Activated naive CD8-positive, alpha-beta T cell treated with anti-CD3 and anti-CD28 coated beads, Interleukin-2, amount 10 ng/mL, durations not matched to agents 7 days and 5 days (primary cell): ENCODE measurements at regions not wholly inside any gene's neighbourhood (a gene's known extent, or its start where the extent isn't known, plus 50 kb on each side); places are given as distances from the start of the nearest gene placed in this dataset.
A peak's percentile ranks its signal among the peaks of the same experiment; 100 is the strongest.

Source experiments
- ATAC-seq: fragments of 150-1000 bp; cut with Tn5 transposase; one replicate; pipeline ENCODE4 v1.10.0; 2021; ENCODE audit warnings: low read depth, moderate library complexity
- POLR2A ChIA-PET: fragments of 350-600 bp; sonication (Branson Sonifier 250); formaldehyde crosslinking; loops from one replicate; lab custom pipeline; 2021; ENCODE audit warnings: antibody characterized with exemption; lab: Charles Lee
- DNase-seq: peaks from one replicate; pipeline ENCODE4 v3.0.0; 2021
- H3K27ac Mint-ChIP-seq: one replicate; pipeline ENCODE4 v1.8.0; 2022; ENCODE audit warnings: mild to moderate bottlenecking, mixed read lengths
- H3K27me3 Mint-ChIP-seq: one replicate; pipeline ENCODE4 v1.8.0; 2022; ENCODE audit warnings: mild to moderate bottlenecking, moderate library complexity, mixed read lengths
- H3K36me3 Mint-ChIP-seq: one replicate; pipeline ENCODE4 v1.8.0; 2021; ENCODE audit warnings: mild to moderate bottlenecking, mixed read lengths
- H3K4me1 Mint-ChIP-seq: one replicate; pipeline ENCODE4 v1.8.0; 2021; ENCODE audit warnings: mixed read lengths
- H3K4me3 Mint-ChIP-seq: one replicate; pipeline ENCODE4 v1.8.0; 2022; ENCODE audit warnings: mild to moderate bottlenecking, moderate library complexity, mixed read lengths
- H3K9me3 Mint-ChIP-seq: one replicate; pipeline ENCODE4 v1.8.0; 2021; ENCODE audit warnings: mixed read lengths

GRCh38 chr1:221397141-221397540 is 344.7 kb downstream of the DUSP10 start:
- POLR2A ChIA-PET: no interaction called here
- no peak overlapping the region for H3K27ac Mint-ChIP-seq
- H3K36me3 Mint-ChIP-seq: no peaks in the 10 kb centered on the region
- ATAC-seq: no peak
- no peak overlapping the region for H3K4me3 Mint-ChIP-seq
- peaks cover 15% of the 10 kb centered on the region for H3K27me3 Mint-ChIP-seq
- no peaks in the 10 kb centered on the region for H3K9me3 Mint-ChIP-seq
- DNase-seq: no peak
- peaks cover 7% of the 10 kb centered on the region for H3K4me1 Mint-ChIP-seq

DNA sequence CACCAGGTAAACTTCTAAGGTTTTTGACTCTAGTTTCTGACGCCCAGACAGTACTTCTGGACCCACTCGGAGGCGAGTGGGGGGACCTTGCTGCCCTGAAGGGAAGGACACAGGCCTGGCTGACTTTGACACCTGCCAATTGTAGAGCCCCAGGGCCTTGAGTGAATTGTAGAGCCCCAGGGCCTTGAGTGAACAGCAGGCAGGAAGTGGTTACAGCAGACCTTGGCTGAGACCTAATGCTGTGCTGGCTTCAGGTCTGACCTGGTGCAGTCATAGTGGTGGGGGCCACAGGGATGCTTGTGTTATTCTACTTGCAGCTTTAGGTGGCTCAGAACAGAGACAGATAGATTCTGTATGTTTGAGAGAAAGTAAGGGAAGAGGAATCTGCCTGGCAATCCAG is 344.3 kb downstream of the DUSP10 start:
- DNase-seq: no peak
- Mint-ChIP-seq H3K27me3 (peaks cover 12% of the 10 kb centered on the region), H3K9me3 (no peaks in the 10 kb centered on the region), H3K4me1 (peaks cover 7% of the 10 kb centered on the region), H3K36me3 (no peaks in the 10 kb centered on the region), H3K4me3 (no peak overlapping the region), H3K27ac (no peak overlapping the region)
- peak; percentile 81 for ATAC-seq
- POLR2A ChIA-PET: no interaction called here

- DNase-seq (no peak), ATAC-seq (no peak)
- Mint-ChIP-seq H3K4me1 (no peaks in the 10 kb centered on the region), H3K9me3 (no peaks in the 10 kb centered on the region), H3K27ac (no peak overlapping the region), H3K4me3 (no peak overlapping the region), H3K27me3 (peaks cover 10% of the 10 kb centered on the region), H3K36me3 (no peaks in the 10 kb centered on the region)
- POLR2A ChIA-PET: no interaction called here
Measured at GRCh38 chr1:221405146-221405545, 336.7 kb downstream of the DUSP10 start.

DNA sequence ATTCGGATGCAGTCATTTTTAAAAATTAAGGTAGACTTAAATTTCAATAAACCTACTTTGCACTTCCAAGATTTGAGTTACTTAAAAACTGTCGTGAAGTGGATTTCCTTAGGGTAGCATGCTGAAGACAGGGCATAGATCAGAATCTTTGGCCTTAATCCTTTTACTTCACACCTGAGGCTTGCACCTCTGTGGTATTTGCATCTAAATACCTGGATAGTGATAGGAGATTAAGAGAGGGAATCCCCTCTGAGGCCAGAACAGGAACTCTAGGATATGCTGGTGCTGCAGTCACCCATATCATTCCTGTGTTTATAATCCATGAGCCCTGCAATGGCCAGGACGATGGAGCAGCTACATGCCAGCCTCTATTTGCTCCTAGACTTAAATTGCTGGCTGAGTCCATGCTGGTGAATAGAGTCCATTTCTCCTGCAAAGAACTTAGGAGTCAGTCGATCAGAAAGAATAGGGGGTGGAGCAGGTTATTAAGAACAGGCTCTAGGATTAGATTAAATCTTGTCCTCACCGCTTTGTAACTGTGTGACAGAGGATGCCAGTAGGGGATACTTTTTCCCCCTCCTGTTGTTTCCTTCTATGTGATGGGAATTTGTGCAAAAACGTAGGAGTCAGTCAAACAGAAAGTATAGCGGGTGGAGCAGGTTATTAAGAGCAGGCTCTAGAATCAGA is 333.6 kb downstream of the DUSP10 start:
- no peak overlapping the region for H3K27ac Mint-ChIP-seq
- peaks cover 3% of the 10 kb centered on the region for H3K27me3 Mint-ChIP-seq
- ATAC-seq (no peak), DNase-seq (no peak)
- no peaks in the 10 kb centered on the region for H3K9me3 Mint-ChIP-seq
- no peaks in the 10 kb centered on the region for H3K36me3 Mint-ChIP-seq
- POLR2A ChIA-PET: no interaction called here
- H3K4me3 Mint-ChIP-seq: no peak overlapping the region
- H3K4me1 Mint-ChIP-seq: no peaks in the 10 kb centered on the region

GRCh38 chr1:221411283-221411682 is 330.6 kb downstream of the DUSP10 start:
- no peaks in the 10 kb centered on the region for H3K4me1 Mint-ChIP-seq
- POLR2A ChIA-PET: no interaction called here
- no peak overlapping the region for H3K4me3 Mint-ChIP-seq
- H3K27me3 Mint-ChIP-seq: peaks cover 6% of the 10 kb centered on the region
- no peak overlapping the region for H3K27ac Mint-ChIP-seq
- ATAC-seq (no peak), DNase-seq (no peak)
- no peaks in the 10 kb centered on the region for H3K36me3 Mint-ChIP-seq
- H3K9me3 Mint-ChIP-seq: no peaks in the 10 kb centered on the region

- H3K27ac Mint-ChIP-seq: no peak overlapping the region
- H3K36me3 Mint-ChIP-seq: no peaks in the 10 kb centered on the region
- DNase-seq (no peak), ATAC-seq (no peak)
- no peaks in the 10 kb centered on the region for H3K9me3 Mint-ChIP-seq
- H3K27me3 Mint-ChIP-seq: peaks cover 5% of the 10 kb centered on the region
- H3K4me1 Mint-ChIP-seq: no peaks in the 10 kb centered on the region
- H3K4me3 Mint-ChIP-seq: no peak overlapping the region
- POLR2A ChIA-PET: no interaction called here
Measured at GRCh38 chr1:221414772-221415539, 326.9 kb downstream of the DUSP10 start.

DNA sequence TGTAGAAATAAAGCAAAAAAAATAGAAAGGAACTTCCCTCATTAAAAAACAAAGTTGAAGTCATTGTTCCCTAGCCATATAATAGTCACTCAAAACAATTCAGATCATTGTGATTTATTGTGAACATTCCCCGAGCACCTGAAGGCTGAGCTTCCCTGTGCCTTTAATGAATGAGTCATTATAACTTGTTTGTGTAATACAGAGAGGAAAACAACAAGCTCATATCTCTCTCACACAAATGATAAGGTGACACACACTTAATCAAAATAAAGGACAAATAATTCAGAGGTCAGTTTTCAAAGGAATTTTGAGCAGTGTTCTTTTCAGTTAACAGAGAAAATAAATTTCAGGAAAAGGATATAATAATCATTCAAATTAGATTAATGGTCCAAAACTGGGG is 326.2 kb downstream of the DUSP10 start:
- Mint-ChIP-seq H3K36me3 (no peaks in the 10 kb centered on the region), H3K9me3 (no peaks in the 10 kb centered on the region)

GRCh38 chr1:221416142-221416541 is 325.7 kb downstream of the DUSP10 start:
- ATAC-seq: no peak
- H3K27me3 Mint-ChIP-seq: peaks cover 5% of the 10 kb centered on the region
- no peak overlapping the region for H3K27ac Mint-ChIP-seq
- no peaks in the 10 kb centered on the region for H3K4me1 Mint-ChIP-seq
- no peak for DNase-seq
- POLR2A ChIA-PET: no interaction called here
- no peaks in the 10 kb centered on the region for H3K9me3 Mint-ChIP-seq
- H3K4me3 Mint-ChIP-seq: no peak overlapping the region
- H3K36me3 Mint-ChIP-seq: no peaks in the 10 kb centered on the region

More for the DNA sequence above, 326.2 kb downstream of the DUSP10 start:
- DNase-seq: no peak
- POLR2A ChIA-PET: no interaction called here
- Mint-ChIP-seq H3K4me1 (no peaks in the 10 kb centered on the region), H3K27ac (no peak overlapping the region), H3K27me3 (peaks cover 5% of the 10 kb centered on the region), H3K4me3 (no peak overlapping the region)
- no peak for ATAC-seq

- no peak overlapping the region for H3K27ac Mint-ChIP-seq
- no peak for DNase-seq
- H3K9me3 Mint-ChIP-seq: no peaks in the 10 kb centered on the region
- H3K4me1 Mint-ChIP-seq: no peaks in the 10 kb centered on the region
- ATAC-seq: no peak
- H3K27me3 Mint-ChIP-seq: peaks cover 5% of the 10 kb centered on the region
- POLR2A ChIA-PET: no interaction called here
- H3K4me3 Mint-ChIP-seq: no peak overlapping the region
- H3K36me3 Mint-ChIP-seq: no peaks in the 10 kb centered on the region
Measured at GRCh38 chr1:221416723-221417122, 325.2 kb downstream of the DUSP10 start.

GRCh38 chr1:221418346-221418745 is 323.5 kb downstream of the DUSP10 start:
- POLR2A ChIA-PET: no interaction called here
- Mint-ChIP-seq H3K4me3 (no peak overlapping the region), H3K9me3 (no peaks in the 10 kb centered on the region), H3K36me3 (no peaks in the 10 kb centered on the region), H3K27me3 (peaks cover 5% of the 10 kb centered on the region), H3K4me1 (no peaks in the 10 kb centered on the region), H3K27ac (no peak overlapping the region)
- no peak for DNase-seq
- ATAC-seq: no peak

DNA sequence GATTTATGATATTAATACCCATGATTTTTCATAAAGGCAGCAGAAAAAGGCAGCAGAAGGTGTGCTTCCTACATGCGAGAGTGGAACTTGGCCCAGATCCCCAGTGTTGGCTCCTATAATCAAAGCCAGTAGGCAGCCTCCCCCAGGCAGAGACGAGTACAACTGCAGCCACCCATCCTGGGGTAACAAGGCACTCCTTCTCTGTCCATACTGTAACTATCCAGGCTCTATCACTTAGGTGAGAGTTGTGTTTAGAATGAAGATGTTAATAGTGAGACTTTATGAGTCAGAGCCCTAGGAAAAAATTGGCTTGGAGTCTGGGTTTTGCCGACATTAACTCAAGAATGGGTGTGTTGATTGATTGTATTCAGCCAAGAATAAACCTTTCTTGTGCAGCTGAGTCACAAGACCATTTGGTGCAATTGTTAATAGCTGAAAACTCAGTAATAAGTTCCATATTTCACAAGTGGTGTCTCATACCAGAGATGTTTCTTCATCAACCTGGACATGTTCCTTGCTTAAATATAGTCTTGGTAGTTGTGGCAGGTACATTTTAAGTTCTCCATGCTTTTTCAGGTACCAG is 322.3 kb downstream of the DUSP10 start:
- H3K9me3 Mint-ChIP-seq: no peaks in the 10 kb centered on the region

DNA sequence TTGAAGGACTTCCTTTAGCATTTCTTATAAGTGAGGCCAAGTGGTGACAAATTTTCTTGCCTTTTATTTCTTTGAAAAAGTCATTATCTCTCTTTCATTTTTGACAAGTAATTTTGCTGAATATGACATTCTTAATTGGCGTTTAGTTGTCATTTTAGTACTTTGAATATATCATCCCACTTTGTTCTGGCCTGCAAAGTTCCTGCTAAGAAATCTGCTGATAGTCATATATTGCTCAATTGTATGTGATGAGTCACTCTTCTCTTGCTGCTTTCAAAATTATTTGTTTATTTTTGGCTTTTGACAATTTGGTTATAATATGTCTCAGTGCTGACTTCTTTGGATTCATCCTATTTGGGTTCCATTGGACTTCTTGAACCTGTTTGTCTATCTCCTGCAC is 312.6 kb downstream of the DUSP10 start:
- Mint-ChIP-seq H3K36me3 (no peaks in the 10 kb centered on the region), H3K4me1 (no peaks in the 10 kb centered on the region), H3K27ac (no peak overlapping the region), H3K9me3 (no peaks in the 10 kb centered on the region), H3K4me3 (no peak overlapping the region), H3K27me3 (no peaks in the 10 kb centered on the region)
- no peak for DNase-seq
- no peak for ATAC-seq
- POLR2A ChIA-PET: no interaction called here

More for the DNA sequence above, 322.3 kb downstream of the DUSP10 start:
- DNase-seq (no peak), ATAC-seq (no peak)
- H3K4me3 Mint-ChIP-seq: no peak overlapping the region
- no peaks in the 10 kb centered on the region for H3K4me1 Mint-ChIP-seq
- POLR2A ChIA-PET: no interaction called here
- H3K36me3 Mint-ChIP-seq: no peaks in the 10 kb centered on the region
- H3K27ac Mint-ChIP-seq: no peak overlapping the region
- peaks cover 2% of the 10 kb centered on the region for H3K27me3 Mint-ChIP-seq

- Mint-ChIP-seq H3K9me3 (no peaks in the 10 kb centered on the region), H3K36me3 (no peaks in the 10 kb centered on the region), H3K4me3 (no peak overlapping the region), H3K4me1 (peaks cover 1% of the 10 kb centered on the region), H3K27me3 (no peaks in the 10 kb centered on the region), H3K27ac (no peak overlapping the region)
- DNase-seq (no peak), ATAC-seq (no peak)
- POLR2A ChIA-PET: no interaction called here
Measured at GRCh38 chr1:221430152-221430960, 311.5 kb downstream of the DUSP10 start.
